ENCODE measurements at regions not wholly inside any gene's neighbourhood (a gene's known extent, or its start where the extent isn't known, plus 50 kb on each side); places are given as distances from the start of the nearest gene placed in this dataset.
"Not testable (repeated sequence)": the region's sequence is repeated elsewhere in the genome, so short reads cannot be mapped to it uniquely, and the experiment has no call there.

- H3K4me3 Mint-ChIP-seq; H3K27me3 Mint-ChIP-seq; H3K4me1 Mint-ChIP-seq; intact Hi-C loops (cut with micrococcal nuclease); H3K4me3 ChIP-seq (ENCODE audit: low read length in 2 of 2); H3K36me3 ChIP-seq (ENCODE audit: insufficient read depth, low read length); H3K27ac Mint-ChIP-seq; H3K27me3 ChIP-seq (ENCODE audit: insufficient read depth, low read length); POLR2A ChIA-PET (ENCODE audit: partially characterized antibody); CTCF ChIA-PET (ENCODE audit: partially characterized antibody); H3K4me1 ChIP-seq (ENCODE audit: insufficient read depth, low read length); H3K9me3 Mint-ChIP-seq; DNase-seq; H3K27ac ChIP-seq (ENCODE audit: low read depth, low read length); H3K36me3 Mint-ChIP-seq; H3K9me3 ChIP-seq (ENCODE audit: control insufficient read depth in 1 of 2, low read length in 2 of 2): not testable (repeated sequence)
These were observed 1569.8 kb downstream of the TSPY10 start for GRCh38 chrY:11097498-11097897.

GRCh38 chrY:11098419-11098818 lies 1570.7 kb downstream of the TSPY10 start:
- H3K36me3 Mint-ChIP-seq; POLR2A ChIA-PET (ENCODE audit: partially characterized antibody); H3K27me3 ChIP-seq (ENCODE audit: insufficient read depth, low read length); H3K27ac Mint-ChIP-seq; CTCF ChIA-PET (ENCODE audit: partially characterized antibody); H3K4me1 ChIP-seq (ENCODE audit: insufficient read depth, low read length); H3K9me3 ChIP-seq (ENCODE audit: control insufficient read depth in 1 of 2, low read length in 2 of 2); H3K36me3 ChIP-seq (ENCODE audit: insufficient read depth, low read length); H3K9me3 Mint-ChIP-seq; intact Hi-C loops (cut with micrococcal nuclease); H3K4me3 Mint-ChIP-seq; H3K27me3 Mint-ChIP-seq; H3K27ac ChIP-seq (ENCODE audit: low read depth, low read length); H3K4me1 Mint-ChIP-seq; H3K4me3 ChIP-seq (ENCODE audit: low read length in 2 of 2): not testable (repeated sequence)
- DNase-seq = peak in 1 of 5 donors; percentile 39

GRCh38 chrY:11099004-11099403 lies 1571.3 kb downstream of the TSPY10 start:
- no peak for DNase-seq
- Histone ChIP-seq H3K27me3 (ENCODE audit: insufficient read depth, low read length) (no peaks in the 10 kb centered on the region), H3K9me3 (ENCODE audit: control insufficient read depth in 1 of 2, low read length in 2 of 2) (no peaks in the 10 kb centered on the region), H3K36me3 (ENCODE audit: insufficient read depth, low read length) (no peaks in the 10 kb centered on the region), H3K4me3 (ENCODE audit: low read length in 2 of 2) (no peak overlapping the region), H3K4me1 (ENCODE audit: insufficient read depth, low read length) (no peaks in the 10 kb centered on the region), H3K27ac (ENCODE audit: low read depth, low read length) (no peak overlapping the region)
- CTCF ChIA-PET (ENCODE audit: partially characterized antibody) = no interaction called here
- H3K27ac Mint-ChIP-seq = no peak overlapping the region
- POLR2A ChIA-PET (ENCODE audit: partially characterized antibody) = no interaction called here
- no peaks in the 10 kb centered on the region for H3K4me1 Mint-ChIP-seq
- intact Hi-C loops (cut with micrococcal nuclease) = no loop called here
- H3K4me3 Mint-ChIP-seq = no peak overlapping the region
- no peaks in the 10 kb centered on the region for H3K27me3 Mint-ChIP-seq
- no peaks in the 10 kb centered on the region for H3K9me3 Mint-ChIP-seq
- no peaks in the 10 kb centered on the region for H3K36me3 Mint-ChIP-seq

- H3K27me3 ChIP-seq (ENCODE audit: insufficient read depth, low read length); H3K27me3 Mint-ChIP-seq; H3K9me3 Mint-ChIP-seq; H3K9me3 ChIP-seq (ENCODE audit: control insufficient read depth in 1 of 2, low read length in 2 of 2); H3K27ac Mint-ChIP-seq; H3K4me1 ChIP-seq (ENCODE audit: insufficient read depth, low read length); H3K36me3 ChIP-seq (ENCODE audit: insufficient read depth, low read length); H3K27ac ChIP-seq (ENCODE audit: low read depth, low read length); CTCF ChIA-PET (ENCODE audit: partially characterized antibody); H3K4me1 Mint-ChIP-seq; H3K36me3 Mint-ChIP-seq; DNase-seq; intact Hi-C loops (cut with micrococcal nuclease); POLR2A ChIA-PET (ENCODE audit: partially characterized antibody); H3K4me3 Mint-ChIP-seq; H3K4me3 ChIP-seq (ENCODE audit: low read length in 2 of 2): not testable (repeated sequence)
These were observed 1572.8 kb downstream of the TSPY10 start for GRCh38 chrY:11100472-11100871.

- H3K9me3 ChIP-seq (ENCODE audit: control insufficient read depth in 1 of 2, low read length in 2 of 2); POLR2A ChIA-PET (ENCODE audit: partially characterized antibody): not testable (repeated sequence)
These were observed 1575.3 kb downstream of the TSPY10 start for GRCh38 chrY:11102987-11103386.

GRCh38 chrY:11107127-11107918 lies 1579.6 kb downstream of the TSPY10 start:
- H3K4me3 ChIP-seq (ENCODE audit: low read length in 2 of 2); intact Hi-C loops (cut with micrococcal nuclease); H3K27me3 Mint-ChIP-seq; H3K27ac ChIP-seq (ENCODE audit: low read depth, low read length); H3K4me3 Mint-ChIP-seq; H3K27me3 ChIP-seq (ENCODE audit: insufficient read depth, low read length); H3K36me3 ChIP-seq (ENCODE audit: insufficient read depth, low read length); H3K4me1 Mint-ChIP-seq; POLR2A ChIA-PET (ENCODE audit: partially characterized antibody); H3K36me3 Mint-ChIP-seq; H3K9me3 Mint-ChIP-seq; CTCF ChIA-PET (ENCODE audit: partially characterized antibody); H3K4me1 ChIP-seq (ENCODE audit: insufficient read depth, low read length); DNase-seq; H3K9me3 ChIP-seq (ENCODE audit: control insufficient read depth in 1 of 2, low read length in 2 of 2): not testable (repeated sequence)
- peak overlapping the region in 1 of 7 donors; percentile 47 for H3K27ac Mint-ChIP-seq

More at GRCh38 chrY:11102987-11103386, 1575.3 kb downstream of the TSPY10 start:
- H3K4me1 ChIP-seq (ENCODE audit: insufficient read depth, low read length); H3K4me3 ChIP-seq (ENCODE audit: low read length in 2 of 2); H3K27me3 Mint-ChIP-seq; H3K36me3 ChIP-seq (ENCODE audit: insufficient read depth, low read length); intact Hi-C loops (cut with micrococcal nuclease); H3K27ac ChIP-seq (ENCODE audit: low read depth, low read length); H3K36me3 Mint-ChIP-seq; H3K9me3 Mint-ChIP-seq; H3K27me3 ChIP-seq (ENCODE audit: insufficient read depth, low read length); H3K27ac Mint-ChIP-seq; CTCF ChIA-PET (ENCODE audit: partially characterized antibody); DNase-seq; H3K4me1 Mint-ChIP-seq; H3K4me3 Mint-ChIP-seq: not testable (repeated sequence)

- H3K9me3 ChIP-seq (ENCODE audit: control insufficient read depth in 1 of 2, low read length in 2 of 2); H3K27ac Mint-ChIP-seq; H3K4me1 Mint-ChIP-seq; H3K27me3 ChIP-seq (ENCODE audit: insufficient read depth, low read length); H3K27me3 Mint-ChIP-seq; DNase-seq; CTCF ChIA-PET (ENCODE audit: partially characterized antibody); intact Hi-C loops (cut with micrococcal nuclease); H3K4me1 ChIP-seq (ENCODE audit: insufficient read depth, low read length); POLR2A ChIA-PET (ENCODE audit: partially characterized antibody); H3K36me3 ChIP-seq (ENCODE audit: insufficient read depth, low read length); H3K4me3 Mint-ChIP-seq; H3K9me3 Mint-ChIP-seq; H3K36me3 Mint-ChIP-seq; H3K4me3 ChIP-seq (ENCODE audit: low read length in 2 of 2); H3K27ac ChIP-seq (ENCODE audit: low read depth, low read length): not testable (repeated sequence)
These were observed 1549.3 kb upstream of the USP9Y start for GRCh38 chrY:11151724-11152123.

GRCh38 chrY:11156100-11156499 lies 1544.9 kb upstream of the USP9Y start:
- CTCF ChIA-PET (ENCODE audit: partially characterized antibody); H3K27me3 Mint-ChIP-seq; H3K4me1 Mint-ChIP-seq; DNase-seq; H3K36me3 Mint-ChIP-seq; H3K27me3 ChIP-seq (ENCODE audit: insufficient read depth, low read length); H3K36me3 ChIP-seq (ENCODE audit: insufficient read depth, low read length); H3K4me1 ChIP-seq (ENCODE audit: insufficient read depth, low read length); intact Hi-C loops (cut with micrococcal nuclease); H3K4me3 ChIP-seq (ENCODE audit: low read length in 2 of 2); H3K4me3 Mint-ChIP-seq; H3K27ac Mint-ChIP-seq; H3K9me3 Mint-ChIP-seq; H3K27ac ChIP-seq (ENCODE audit: low read depth, low read length); H3K9me3 ChIP-seq (ENCODE audit: control insufficient read depth in 1 of 2, low read length in 2 of 2); POLR2A ChIA-PET (ENCODE audit: partially characterized antibody): not testable (repeated sequence)
